K562 (cell line): ENCODE measurements at regions not wholly inside any gene's neighbourhood (a gene's known extent, or its start where the extent isn't known, plus 50 kb on each side); places are given as distances from the start of the nearest gene placed in this dataset.

Experiments
- CC2D1A ChIP-seq: fragments of 450-650 bp; IDR thresholded peaks from 2 replicates; pipeline ENCODE4 v1.6.1; 2017; ENCODE audit warnings: mild to moderate bottlenecking
- ETV6 ChIP-seq, 3 experiments: fragments of 150-350 bp in 1 of 3; sonication (generic) in 1 of 3; formaldehyde crosslinking in 1 of 3; IDR thresholded peaks; 2 replicates each; pipeline versions ENCODE4 v1.6.1 to v1.8.0; 2014 to 2022; ENCODE audit warnings: borderline replicate concordance in 2 of 3, low read depth in 2 of 3, antibody characterized with exemption in 1 of 3, low read length in 1 of 3, mild to moderate bottlenecking in 1 of 3, missing genetic modification reagents in 1 of 3
- EZH2 ChIP-seq: IDR thresholded peaks from 2 replicates; pipeline ENCODE4 v1.6.1; 2012; ENCODE audit warnings: low read depth, mild to moderate bottlenecking, inconsistent platforms, low read length, borderline replicate concordance
- HDAC6 ChIP-seq: IDR thresholded peaks from 2 replicates; pipeline ENCODE4 v1.6.1; 2012; ENCODE audit warnings: low read depth, mild to moderate bottlenecking, control low read depth, inconsistent platforms, low read length, moderate library complexity
- MAFF ChIP-seq: IDR thresholded peaks from 2 replicates; pipeline ENCODE4 v1.6.1; 2012; ENCODE audit warnings: low read length, improper control_type of control experiment
- SIX5 ChIP-seq, 2 experiments: IDR thresholded peaks; 2 replicates each; pipeline ENCODE4 v1.6.1; 2011; ENCODE audit warnings: low read length in 2 of 2, borderline replicate concordance in 1 of 2, low read depth in 1 of 2, mild to moderate bottlenecking in 1 of 2, moderate library complexity in 1 of 2; ENCODE audit not compliant: insufficient read depth in 1 of 2
- SRF ChIP-seq, 2 experiments: fragments of 250-450, 450-650 bp in 1 of 2; sonication (Bioruptor Pico) in 1 of 2; sonication (generic) in 1 of 2; formaldehyde crosslinking; IDR thresholded peaks; 2 replicates each; pipeline versions ENCODE4 v1.5.0 to v1.5.1; 2020 to 2022; ENCODE audit warnings: mild to moderate bottlenecking in 1 of 2, missing genetic modification reagents in 1 of 2
- TAF15 ChIP-seq: fragments of 200-400 bp; formaldehyde crosslinking; IDR thresholded peaks from 2 replicates; pipeline ENCODE4 v1.6.1; 2017; ENCODE audit warnings: mild to moderate bottlenecking, low read depth, low read length, moderate library complexity
- TBP ChIP-seq: optimal IDR thresholded peaks from 2 replicates; pipeline ENCODE3; 2011; ENCODE audit warnings: low read depth, low read length, improper control_type of control experiment
- TF ChIP-seq, protein P1 (sequence below): sonication (generic); formaldehyde crosslinking; IDR thresholded peaks from 2 replicates; pipeline ENCODE4 v1.9.0; 2022; ENCODE audit warnings: mild to moderate bottlenecking, missing genetic modification reagents

DNA sequence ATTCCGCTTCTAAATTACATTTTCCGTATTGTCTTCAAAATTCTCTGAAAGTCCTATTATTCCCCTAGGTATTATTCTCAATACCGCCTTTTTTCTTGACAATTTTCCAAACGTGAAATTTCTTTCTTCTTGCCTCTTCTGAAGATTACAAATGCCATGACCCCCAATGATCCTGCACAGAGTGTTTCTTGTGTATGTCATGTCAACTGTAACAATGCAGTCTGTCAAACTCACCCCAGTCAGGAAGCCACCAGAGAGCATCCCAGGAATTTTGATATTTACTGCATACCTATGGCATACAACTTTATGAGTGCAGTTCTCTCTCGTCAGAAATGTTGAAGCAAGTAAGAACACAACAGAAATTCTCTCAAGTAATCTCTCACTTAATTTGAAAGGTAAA is 847.3 kb upstream of the CDH8 start:
- TF ChIP-seq HDAC6 (no peak), MAFF (no peak), TBP (no peak), SRF (CRISPR knock-in tag; IDR thresholded peaks at IDR 0.05) (no peak), TAF15 (no peak), ETV6 (IDR thresholded peaks at IDR 0.05; ENCODE audit: borderline replicate concordance in 1 of 2, low read depth in 2 of 2, low read length in 1 of 2) (no peak), ETV6 (CRISPR knock-in tag; IDR thresholded peaks at IDR 0.05; ENCODE audit: borderline replicate concordance) (no peak), EZH2 (no peak), CC2D1A (no peak), SIX5 (IDR thresholded peaks at IDR 0.05; ENCODE audit: borderline replicate concordance in 1 of 2, insufficient read depth in 1 of 2, low read depth in 1 of 2, low read length in 2 of 2) (no peak)
- TF ChIP-seq, protein P1, sequence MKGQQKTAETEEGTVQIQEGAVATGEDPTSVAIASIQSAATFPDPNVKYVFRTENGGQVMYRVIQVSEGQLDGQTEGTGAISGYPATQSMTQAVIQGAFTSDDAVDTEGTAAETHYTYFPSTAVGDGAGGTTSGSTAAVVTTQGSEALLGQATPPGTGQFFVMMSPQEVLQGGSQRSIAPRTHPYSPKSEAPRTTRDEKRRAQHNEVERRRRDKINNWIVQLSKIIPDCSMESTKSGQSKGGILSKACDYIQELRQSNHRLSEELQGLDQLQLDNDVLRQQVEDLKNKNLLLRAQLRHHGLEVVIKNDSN (CRISPR knock-in tag): no peak
